ENCODE measurements at regions not wholly inside any gene's neighbourhood (a gene's known extent, or its start where the extent isn't known, plus 50 kb on each side); places are given as distances from the start of the nearest gene placed in this dataset.

DNA sequence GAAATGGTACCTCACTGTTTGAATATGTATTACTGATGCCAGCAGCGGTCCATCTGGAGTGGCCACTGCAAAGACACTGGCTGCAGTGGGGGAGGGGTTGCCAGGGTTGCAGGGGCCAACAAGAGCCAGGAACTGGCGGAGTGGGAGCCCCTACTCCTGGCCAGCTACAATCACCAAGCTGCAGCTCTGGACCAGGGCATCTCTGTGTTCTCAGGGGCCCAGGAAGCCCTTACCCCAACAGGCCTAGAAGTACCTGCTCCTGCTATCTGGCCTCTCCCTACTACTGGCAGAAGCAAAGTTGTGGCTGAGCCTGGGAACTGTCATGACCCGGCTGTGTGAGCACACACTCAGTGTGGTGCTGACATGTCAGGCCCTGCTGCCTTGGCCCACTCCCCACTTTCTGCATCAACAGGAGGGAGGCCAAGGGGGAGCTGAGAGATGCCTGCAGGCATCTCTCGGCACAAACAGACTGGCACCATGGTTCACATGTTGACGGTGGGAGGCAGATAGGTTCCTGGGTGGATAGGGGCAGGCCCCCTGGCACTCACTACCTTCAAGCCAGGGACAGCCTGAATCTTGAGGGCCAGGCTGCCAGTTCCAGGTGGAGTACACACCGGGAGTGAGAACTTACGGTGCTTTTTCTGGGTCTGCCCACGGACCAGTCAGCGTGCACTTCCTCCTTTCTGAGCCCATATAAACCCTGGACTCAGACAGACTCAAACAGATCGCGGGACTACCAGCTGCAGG is 1188.0 kb downstream of the GRIK2 start:
- DNase-seq (ENCODE audit: low spot score) = no peak

DNA sequence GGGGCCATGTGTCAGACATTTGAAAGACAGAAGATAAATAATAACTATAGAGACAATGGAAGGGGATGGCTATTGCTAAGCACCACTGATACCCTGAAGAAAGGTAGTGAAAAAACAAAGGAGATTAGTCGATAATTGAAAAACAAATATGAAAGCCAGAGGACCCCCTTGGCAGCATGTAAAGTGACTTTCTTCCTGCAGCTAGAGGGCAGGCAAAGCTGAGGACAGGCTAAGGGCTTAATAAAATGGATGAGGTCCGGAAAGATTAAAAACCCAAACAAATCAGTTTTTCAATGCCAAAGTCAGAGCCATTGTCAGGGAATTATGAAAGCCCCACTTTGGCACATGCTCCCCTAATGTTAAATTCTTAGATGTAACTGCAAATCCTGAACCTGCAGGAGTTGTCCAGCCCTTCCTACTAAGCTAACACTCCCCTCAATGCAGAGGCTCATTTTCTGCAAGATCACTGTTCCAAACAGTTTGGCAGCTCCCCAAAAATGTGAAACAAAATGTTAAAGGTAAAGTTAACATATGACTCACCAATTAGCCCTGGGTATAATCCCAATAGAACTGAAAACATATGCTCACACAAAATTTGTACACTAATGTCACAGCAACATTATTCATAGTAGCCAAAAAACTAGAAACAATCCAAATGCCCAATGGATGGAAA is 1177.9 kb downstream of the GRIK2 start:
- no peak for DNase-seq (ENCODE audit: low spot score)

DNA sequence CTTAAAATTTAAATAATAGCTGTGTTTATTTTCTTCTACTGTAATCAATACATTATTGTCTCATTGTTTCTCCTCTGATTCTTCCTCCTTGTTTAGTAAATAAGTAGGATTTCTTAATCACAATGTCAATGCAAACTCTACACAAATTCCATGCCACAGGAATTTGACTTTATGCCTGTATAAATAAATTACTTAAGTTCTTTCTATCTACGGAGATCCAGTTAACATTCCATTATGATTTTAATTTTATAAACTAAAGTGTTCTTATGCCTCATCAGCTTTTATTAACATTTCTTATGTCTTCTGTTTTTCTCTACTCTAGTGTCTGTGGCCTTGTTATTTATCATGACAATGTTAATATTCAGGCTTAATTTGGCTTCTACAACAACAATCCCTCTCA is 1169.2 kb downstream of the GRIK2 start:
- no peak for DNase-seq (ENCODE audit: low spot score)

DNA sequence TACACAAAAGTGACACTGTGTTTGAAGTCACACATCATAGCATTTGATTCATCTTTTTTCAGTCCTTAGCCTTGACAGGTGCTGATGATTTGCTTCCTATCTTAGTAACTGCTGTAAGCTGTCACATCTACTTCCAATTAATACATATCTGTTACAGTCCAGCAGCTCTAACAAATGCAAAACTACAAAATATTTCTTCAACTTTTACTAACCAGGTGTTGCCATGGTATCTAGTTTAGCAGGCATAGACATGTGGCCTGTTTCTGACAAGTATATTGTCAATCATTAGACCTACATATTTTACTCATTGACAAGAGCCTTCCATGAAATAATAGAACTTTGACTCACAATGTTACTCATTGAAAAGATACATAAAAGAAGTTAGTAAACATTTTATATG is 1159.7 kb downstream of the GRIK2 start:
- DNase-seq (ENCODE audit: low spot score) = no peak

DNA sequence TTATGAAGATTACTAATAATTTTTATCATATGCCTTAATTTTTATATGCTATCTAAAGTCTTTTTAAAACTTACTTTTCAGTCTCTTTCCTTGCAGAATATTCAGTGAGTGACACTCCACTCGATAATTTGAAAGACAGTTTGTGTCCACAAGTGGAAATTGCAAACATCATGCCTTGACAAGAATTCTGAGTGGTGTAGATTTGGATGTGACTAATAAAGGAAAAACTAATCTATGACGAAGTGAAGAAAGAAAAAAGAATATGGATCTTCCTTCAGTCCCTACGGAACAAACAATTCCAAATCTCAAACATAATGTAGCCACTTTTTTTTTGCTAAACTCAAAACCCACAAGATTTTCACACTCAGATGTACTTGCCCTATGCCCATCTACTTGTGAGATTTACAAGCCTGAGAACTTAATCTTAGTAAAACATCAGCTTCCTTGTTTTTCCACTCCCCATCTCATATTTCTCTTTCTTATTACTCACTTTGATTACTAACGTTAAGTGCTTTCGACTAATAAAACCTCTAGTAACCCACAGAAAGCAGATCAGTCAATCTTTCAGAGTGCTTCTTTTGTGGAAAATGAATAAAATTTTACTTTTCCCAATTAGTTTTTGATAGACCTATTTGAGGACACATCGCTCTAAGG is 1155.8 kb downstream of the GRIK2 start:
- DNase-seq (ENCODE audit: low spot score) = no peak

DNA sequence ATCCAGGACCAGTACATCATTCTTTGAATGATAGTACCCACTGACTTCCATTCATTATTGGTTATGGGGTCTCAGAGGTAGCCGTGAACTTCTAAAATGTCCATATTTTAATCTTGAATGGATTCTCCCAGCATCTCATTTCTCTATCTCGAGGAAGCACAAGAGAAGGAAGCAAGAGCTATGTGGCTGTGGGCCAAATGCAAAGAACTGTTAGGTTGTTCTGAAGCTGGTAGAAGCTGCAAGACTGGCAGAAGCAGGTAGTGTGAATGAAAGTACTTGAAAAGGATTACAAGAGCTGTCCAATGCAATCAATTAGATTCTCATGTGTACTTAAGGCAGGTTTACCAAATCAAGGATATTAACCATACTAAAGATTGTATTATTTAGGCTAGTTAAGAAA is 1131.8 kb downstream of the GRIK2 start:
- no peak for DNase-seq (ENCODE audit: low spot score)

DNA sequence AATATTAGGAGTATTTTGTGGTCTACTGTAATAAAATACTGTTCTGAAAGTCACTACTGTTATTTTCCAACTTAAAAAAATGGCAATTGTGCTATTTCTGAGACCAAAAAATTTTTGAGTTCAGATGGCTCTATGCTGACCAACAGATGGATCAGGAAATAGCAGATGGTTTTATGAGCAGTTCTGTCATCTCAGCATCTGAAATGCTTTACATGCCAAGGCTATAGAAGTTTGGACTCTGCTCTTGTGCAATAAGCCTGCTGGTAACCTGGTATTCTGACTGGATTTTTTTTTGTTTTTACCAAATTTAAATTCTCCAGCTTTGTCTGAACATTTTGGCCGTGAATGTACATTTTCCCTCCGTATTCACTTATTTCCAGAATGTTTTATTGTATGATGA is 1127.5 kb downstream of the GRIK2 start:
- no peak for DNase-seq (ENCODE audit: low spot score)

DNA sequence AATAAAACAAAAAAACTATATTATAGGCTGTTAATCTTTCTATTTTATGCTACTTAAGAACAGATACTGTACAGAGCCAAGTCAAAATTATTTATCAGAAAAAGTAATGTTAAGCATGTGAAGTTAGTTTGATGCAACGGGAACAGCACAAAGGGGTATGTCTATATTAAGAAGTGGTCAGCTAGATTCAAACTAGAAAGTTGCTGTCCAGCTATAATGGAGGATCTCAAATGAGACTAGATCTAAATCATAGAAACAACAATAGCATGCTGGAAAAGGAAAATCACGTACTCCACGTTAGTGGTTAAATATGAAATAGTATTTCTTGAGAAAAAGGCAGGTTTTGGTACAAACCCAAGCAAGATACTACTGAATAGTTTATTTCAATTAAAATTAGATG is 1124.0 kb downstream of the GRIK2 start:
- DNase-seq (ENCODE audit: low spot score) = no peak

DNA sequence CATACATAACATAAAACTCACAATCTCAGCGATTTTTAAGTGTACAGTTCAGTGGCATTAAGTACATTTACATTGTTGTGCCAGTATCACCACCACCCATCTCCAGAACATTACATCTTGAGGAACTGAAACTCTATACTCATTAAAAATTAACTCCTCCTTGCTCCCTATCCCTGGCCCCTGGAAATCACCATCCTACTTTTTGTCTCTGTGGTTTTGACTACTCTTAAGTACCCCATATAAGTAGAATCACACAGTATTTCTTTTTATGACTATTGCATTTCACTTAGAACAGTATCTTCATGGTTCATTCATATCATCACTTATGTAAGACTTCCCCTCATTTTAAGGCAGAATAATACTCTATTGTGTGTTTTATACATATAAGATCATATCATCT is 1108.1 kb downstream of the GRIK2 start:
- DNase-seq (ENCODE audit: low spot score) = no peak

DNA sequence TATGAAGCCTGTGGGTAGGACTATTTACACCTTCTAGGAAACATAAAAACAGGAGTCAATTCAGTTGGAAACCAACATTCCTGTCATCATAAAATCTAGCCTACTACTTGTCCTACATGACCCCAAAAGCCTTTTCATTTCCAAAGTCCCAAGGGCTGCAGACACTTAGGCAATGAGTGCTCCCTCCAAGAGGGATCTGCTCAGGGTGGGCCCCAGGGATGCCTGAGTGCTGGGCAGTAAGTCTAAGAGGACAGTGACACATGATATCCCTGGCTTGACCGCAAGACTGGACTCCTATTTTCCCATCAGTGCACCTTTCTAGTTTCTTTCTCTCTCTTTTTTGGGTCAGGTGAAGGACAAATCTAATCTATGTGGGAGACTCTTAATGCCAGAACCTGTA is 1101.3 kb downstream of the GRIK2 start:
- no peak for DNase-seq (ENCODE audit: low spot score)

DNA sequence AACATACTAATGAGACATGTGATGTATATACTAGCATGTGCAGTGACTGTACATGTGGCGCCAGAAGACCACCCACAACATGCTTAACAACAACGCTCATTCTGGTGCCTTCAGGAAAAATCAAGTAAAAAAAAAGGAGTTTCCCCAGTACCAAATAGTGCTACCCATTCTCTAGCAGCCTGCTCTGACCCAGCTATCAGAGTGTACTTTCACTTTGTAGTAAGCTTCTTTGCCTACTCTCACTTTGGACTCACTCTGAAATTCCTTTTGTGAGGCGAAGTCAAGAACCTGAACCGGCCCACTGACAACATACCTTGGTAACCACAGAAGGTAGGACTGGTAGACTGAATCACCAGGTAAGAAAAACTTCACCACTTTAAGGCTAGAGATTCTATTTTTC is 1100.0 kb downstream of the GRIK2 start:
- no peak for DNase-seq (ENCODE audit: low spot score)

DNA sequence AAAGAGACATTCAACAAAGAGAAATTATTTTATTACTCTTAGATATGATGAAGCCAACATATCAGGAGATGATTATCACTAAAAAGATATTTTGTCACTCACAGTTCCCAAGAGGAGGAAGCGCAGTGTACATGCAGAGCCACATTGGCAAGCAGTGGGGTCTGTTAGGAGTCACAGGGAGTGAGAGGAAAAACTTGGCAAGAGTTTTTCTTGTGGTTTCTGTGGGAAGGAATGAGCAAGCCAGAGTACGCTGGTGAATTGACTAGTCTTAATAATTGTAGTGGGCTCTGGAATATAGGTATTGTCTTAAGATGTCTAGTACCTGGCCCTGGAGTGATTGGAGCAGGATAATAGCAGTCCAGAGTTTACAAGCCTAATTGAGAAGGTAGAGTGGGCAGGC is 1095.2 kb downstream of the GRIK2 start:
- DNase-seq (ENCODE audit: low spot score) = no peak

DNA sequence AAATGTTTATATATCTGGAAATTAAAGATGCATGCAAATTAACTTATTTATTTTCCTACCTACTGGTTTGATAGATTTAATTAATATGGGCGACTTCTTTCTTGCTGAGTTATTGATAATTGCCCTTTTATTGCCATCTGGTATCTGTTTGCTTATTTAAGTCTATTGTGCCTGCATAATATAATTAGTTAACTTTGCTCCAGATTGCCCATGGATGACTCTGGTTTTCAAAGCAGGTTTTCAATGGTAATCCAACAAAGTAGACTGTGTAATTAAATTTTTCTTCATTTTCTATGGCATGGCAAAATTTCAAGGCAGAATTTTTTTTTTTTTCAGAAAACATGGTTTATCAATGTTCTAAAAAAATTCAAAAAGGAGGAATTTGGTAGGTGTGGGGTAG is 1092.0 kb downstream of the GRIK2 start:
- DNase-seq (ENCODE audit: low spot score) = no peak

DNA sequence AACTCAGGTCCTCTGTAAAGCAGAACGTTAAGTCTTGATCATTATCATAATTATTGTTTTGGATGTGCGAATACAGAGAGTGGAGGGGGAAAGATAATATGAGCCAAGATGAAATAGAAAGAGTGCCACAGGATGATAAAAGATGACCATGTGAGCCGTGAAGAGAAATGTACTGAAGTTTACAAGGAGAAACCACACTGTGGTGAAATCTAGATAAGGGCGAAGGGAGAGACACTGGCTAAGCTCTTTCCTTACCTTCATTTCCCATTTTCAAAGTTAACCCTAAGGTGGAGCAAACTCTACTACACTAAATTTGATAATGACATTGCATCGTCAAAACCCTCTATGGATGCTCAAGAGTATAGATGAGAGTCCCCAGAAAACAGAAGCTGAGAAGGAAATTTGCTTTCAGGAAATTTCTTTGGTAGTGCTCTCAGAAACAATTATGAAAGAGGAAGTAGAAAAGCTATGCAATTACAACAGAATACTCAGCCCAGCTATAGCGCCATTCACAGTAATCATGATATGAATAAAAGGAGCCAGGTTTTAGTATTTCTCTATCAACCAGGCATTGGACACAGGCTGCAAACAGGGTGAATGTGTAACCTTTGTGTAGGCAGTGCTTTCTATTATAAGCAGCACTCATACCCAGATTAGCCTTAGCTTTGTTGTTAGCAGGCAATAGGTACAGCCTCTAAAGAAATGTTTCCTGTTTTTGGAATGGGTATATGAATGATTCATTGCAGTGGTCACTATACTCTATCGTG is 1080.7 kb downstream of the GRIK2 start:
- no peak for DNase-seq (ENCODE audit: low spot score)

DNA sequence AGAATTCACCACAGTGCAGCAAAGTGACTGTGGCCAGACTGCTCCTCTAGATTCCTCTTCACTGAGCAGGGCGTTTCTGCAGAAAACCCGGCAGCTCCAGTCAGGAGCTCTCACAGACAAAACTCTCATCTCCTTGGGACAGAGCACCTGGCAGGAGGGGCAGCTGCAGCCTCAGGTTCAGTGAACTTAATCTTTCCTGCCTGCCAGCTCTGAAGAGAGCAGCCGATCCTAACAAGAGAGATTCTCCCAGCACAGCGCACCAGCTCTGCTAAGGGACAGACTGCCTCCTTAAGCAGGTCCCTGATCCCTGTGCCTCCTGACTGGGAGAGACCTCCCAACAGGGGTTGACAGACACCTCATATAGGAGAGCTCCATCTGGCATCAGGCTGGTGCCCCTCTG is 1065.5 kb downstream of the GRIK2 start:
- DNase-seq (ENCODE audit: low spot score) = no peak

DNA sequence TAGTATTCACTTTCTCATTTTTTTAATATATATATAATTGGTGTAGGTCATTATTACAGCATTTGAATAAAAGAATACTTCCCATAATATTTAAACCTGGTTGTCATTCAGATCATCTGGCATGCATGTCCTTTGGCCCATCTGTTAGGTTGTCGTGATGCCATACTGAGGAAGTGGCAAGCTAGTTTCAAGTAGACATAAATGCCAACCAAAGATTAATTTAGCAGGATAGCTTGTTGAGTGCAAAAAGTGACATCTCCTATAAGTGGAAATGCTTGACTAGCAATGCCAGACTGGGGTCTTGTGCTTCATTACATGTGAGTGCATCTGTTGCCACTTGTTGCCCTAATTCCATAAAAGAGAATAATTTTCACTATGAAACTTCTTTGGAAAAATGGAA is 1044.7 kb downstream of the GRIK2 start:
- no peak for DNase-seq (ENCODE audit: low spot score)

DNA sequence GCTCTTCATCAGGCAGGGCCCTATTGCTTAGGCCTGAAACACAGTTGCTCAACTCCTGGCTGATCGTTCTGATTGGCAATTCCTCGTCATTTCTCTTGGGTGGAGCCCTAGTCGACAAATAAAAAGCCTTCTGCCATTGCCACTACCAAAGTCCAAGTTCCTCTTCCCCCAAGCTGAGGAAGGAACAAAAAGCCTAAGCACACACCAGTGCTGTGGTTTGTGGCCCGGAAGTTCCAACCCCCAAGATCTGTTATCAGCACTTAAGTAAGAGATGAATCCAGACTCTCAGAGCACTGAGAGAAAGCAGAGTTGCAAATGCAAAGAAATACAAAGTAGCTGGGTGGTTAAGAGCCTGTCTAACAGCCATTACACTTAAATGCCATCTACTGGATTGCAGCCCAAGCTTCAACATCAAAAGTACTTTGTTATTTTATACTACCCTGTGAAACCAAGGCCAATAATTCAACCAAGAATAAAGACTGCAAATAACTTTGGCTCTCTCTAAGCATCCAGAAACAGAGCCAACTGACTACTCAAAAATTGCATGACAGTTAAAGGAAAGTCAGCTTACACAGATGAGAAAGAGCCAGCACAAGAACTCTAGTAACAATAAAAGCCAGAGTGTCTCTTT is 1024.0 kb downstream of the GRIK2 start:
- no peak for DNase-seq (ENCODE audit: low spot score)

DNA sequence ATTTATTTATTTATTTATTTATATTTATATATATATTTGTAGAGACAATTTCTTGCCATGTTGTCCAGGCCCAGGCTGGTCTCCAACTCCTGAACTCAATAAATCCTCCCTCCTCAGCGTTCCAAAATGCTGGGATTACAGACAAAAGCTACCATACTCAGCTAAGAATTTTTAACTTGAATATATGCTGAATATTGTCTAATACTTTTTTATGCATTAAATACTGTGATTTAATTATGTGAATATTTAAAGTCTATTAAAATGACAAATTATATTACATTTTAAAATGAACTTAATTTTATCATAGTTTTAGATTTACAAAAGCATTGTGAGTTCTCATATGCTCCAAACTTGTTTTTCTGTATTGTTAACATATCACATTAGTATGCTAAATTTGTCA is 1022.4 kb downstream of the GRIK2 start:
- no peak for DNase-seq (ENCODE audit: low spot score)

DNA sequence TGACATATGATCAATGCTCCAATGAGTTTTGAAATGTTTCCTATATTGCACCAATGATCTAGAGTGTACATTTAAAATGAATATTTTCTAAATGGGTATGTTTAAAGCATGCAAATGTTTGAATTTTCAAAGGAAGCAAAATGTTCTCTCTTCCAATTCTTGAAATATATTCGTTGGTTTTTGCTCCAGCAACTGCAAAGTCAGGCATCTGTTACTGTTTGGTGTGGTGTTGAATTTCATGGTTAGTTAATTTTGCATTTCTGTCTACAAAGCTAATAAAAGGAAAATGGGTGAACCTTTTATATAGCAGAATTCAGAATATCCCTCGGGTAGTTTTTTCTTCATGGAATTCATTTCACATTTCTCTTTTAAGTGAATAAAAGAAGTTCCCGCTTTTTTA is 1018.3 kb downstream of the GRIK2 start:
- DNase-seq (ENCODE audit: low spot score) = no peak

DNA sequence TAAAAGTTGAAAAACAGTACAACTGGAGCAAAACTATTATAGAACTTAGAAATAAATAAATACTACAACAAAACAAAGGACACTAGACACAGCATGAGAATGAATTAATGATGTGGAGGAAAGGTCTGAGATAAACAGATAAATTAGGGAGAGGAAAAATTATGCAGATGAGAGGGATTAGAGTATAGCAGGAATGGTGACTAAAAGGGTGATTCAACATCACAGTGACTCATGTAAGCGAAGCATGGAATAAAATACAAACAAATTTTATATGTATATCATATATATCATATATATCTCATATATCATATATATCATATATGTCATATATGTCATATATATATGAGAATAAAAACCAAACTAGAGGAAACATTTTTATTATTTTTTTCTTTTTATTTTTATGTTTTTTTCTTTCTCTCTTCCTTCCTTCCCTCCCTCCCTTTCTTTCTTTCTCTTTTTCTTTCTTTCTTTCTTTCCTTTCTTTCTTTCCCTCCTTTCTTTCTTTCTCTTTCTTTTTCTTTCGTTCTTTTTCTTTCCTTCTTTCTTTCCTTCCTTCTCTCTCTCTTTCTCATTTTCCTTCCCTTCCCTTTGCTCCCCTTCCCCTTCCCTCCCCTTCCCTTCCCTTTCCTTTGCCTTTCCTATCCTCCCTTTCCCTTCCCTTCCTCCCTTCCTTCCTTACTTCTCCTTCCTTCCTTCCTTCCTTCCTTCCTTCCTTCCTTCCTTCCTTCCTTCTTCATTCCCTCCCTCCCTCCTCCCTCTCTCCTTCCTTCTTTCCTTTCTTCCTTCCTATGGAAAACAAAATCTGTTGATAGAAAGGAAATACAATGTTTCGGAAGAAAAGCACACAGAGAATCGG is 1014.6 kb downstream of the GRIK2 start:
- DNase-seq (ENCODE audit: low spot score) = no peak

DNA sequence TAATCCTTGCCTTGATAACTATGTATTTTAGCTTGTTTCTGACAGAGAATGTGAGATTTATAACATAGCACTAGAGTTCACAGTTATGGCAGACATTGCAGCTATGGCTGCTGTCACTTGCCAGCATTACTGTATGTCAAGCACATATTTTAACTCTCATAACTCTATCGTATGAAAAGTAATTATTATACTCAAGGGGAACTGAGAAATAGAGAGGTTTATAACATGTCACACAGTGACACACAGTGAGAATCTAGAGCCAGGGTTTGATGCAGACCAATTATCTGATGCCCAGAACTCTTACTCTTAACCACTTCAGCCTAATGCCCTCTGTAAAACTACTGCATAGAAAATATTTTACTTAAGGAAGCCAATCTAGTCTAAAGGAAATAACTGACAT is 1012.4 kb downstream of the GRIK2 start:
- no peak for DNase-seq (ENCODE audit: low spot score)

All from ecto neural progenitor cell (in vitro differentiated cells).